OCI-M1 (cell line): ENCODE measurements at regions not wholly inside any gene's neighbourhood (a gene's known extent, or its start where the extent isn't known, plus 50 kb on each side); places are given as distances from the start of the nearest gene placed in this dataset.
A peak's percentile ranks its signal among the peaks of the same experiment; 100 is the strongest.
"Not testable (repeated sequence)": the region's sequence is repeated elsewhere in the genome, so short reads cannot be mapped to it uniquely, and the experiment has no call there.

Experiments used
- DNase-seq: peaks from one replicate; lab custom pipeline; 2025; lab: John Stamatoyannopoulos, UW

GRCh38 chr7:149633976-149634945, 136.7 kb upstream of the ZNF746 start:
- no peak for DNase-seq

GRCh38 chr7:149628361-149629149, 130.9 kb upstream of the ZNF746 start:
- DNase-seq = not testable (repeated sequence)

- peak; percentile 5 for DNase-seq
These were observed 130.3 kb upstream of the ZNF746 start for GRCh38 chr7:149627911-149628310.

GRCh38 chr7:149626972-149627371, 129.4 kb upstream of the ZNF746 start:
- no peak for DNase-seq

- no peak for DNase-seq
These were observed 128.4 kb upstream of the ZNF746 start for GRCh38 chr7:149625947-149626392.

GRCh38 chr7:149625340-149625946, 127.8 kb upstream of the ZNF746 start:
- DNase-seq = peak; percentile 74

- DNase-seq = peak; percentile 92
These were observed 127.1 kb upstream of the ZNF746 start for GRCh38 chr7:149624419-149625339.

GRCh38 chr7:149624006-149624405, 126.4 kb upstream of the ZNF746 start:
- DNase-seq = peak; percentile 9

- DNase-seq = not testable (repeated sequence)
These were observed 125.8 kb upstream of the ZNF746 start for GRCh38 chr7:149623262-149623997.

GRCh38 chr7:149622444-149623210, 125.0 kb upstream of the ZNF746 start:
- no peak for DNase-seq

GRCh38 chr7:149621776-149622175, 124.2 kb upstream of the ZNF746 start:
- DNase-seq = peak; percentile 71

GRCh38 chr7:149620961-149621360, 123.4 kb upstream of the ZNF746 start:
- DNase-seq = no peak

GRCh38 chr7:149616898-149617297, 119.3 kb upstream of the ZNF746 start:
- no peak for DNase-seq

- DNase-seq = no peak
These were observed 118.2 kb upstream of the ZNF746 start for GRCh38 chr7:149615690-149616270.

- DNase-seq = no peak
These were observed 112.9 kb upstream of the ZNF746 start for GRCh38 chr7:149610441-149611011.

- no peak for DNase-seq
These were observed 110.6 kb upstream of the ZNF746 start for GRCh38 chr7:149608168-149608567.

- no peak for DNase-seq
These were observed 110.1 kb upstream of the ZNF746 start for GRCh38 chr7:149607683-149608082.

- DNase-seq = no peak
These were observed 109.2 kb upstream of the ZNF746 start for GRCh38 chr7:149606826-149607225.

- no peak for DNase-seq
These were observed 108.1 kb upstream of the ZNF746 start for GRCh38 chr7:149605696-149606095.
